ENCODE measurements at regions not wholly inside any gene's neighbourhood (a gene's known extent, or its start where the extent isn't known, plus 50 kb on each side); places are given as distances from the start of the nearest gene placed in this dataset.

DNA sequence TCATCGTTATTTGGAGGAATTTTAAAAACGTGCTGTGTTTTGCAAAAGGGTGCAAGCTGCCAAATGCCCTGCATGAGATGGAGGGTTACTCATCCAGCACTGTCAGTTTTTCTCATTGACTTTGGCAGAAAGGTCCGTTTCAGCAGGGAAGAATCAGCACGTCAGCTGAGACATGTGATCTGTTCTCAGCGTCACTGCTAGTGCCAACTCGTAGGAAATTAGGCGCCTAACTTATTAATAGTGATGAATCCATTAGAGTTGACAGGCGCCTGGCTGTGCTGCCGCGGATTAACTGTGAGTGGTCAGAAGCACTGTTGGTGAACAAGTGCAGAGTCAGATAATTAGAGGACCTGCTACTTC lies 175.5 kb upstream of the FOXQ1 start:
- TF ChIP-seq, protein P1, sequence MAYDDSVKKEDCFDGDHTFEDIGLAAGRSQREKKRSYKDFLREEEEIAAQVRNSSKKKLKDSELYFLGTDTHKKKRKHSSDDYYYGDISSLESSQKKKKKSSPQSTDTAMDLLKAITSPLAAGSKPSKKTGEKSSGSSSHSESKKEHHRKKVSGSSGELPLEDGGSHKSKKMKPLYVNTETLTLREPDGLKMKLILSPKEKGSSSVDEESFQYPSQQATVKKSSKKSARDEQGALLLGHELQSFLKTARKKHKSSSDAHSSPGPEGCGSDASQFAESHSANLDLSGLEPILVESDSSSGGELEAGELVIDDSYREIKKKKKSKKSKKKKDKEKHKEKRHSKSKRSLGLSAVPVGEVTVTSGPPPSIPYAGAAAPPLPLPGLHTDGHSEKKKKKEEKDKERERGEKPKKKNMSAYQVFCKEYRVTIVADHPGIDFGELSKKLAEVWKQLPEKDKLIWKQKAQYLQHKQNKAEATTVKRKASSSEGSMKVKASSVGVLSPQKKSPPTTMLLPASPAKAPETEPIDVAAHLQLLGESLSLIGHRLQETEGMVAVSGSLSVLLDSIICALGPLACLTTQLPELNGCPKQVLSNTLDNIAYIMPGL (CRISPR knock-in tag; IDR thresholded peaks at IDR 0.05): no peak
- TF ChIP-seq, protein P2, sequence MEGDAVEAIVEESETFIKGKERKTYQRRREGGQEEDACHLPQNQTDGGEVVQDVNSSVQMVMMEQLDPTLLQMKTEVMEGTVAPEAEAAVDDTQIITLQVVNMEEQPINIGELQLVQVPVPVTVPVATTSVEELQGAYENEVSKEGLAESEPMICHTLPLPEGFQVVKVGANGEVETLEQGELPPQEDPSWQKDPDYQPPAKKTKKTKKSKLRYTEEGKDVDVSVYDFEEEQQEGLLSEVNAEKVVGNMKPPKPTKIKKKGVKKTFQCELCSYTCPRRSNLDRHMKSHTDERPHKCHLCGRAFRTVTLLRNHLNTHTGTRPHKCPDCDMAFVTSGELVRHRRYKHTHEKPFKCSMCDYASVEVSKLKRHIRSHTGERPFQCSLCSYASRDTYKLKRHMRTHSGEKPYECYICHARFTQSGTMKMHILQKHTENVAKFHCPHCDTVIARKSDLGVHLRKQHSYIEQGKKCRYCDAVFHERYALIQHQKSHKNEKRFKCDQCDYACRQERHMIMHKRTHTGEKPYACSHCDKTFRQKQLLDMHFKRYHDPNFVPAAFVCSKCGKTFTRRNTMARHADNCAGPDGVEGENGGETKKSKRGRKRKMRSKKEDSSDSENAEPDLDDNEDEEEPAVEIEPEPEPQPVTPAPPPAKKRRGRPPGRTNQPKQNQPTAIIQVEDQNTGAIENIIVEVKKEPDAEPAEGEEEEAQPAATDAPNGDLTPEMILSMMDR (IDR thresholded peaks at IDR 0.05): no peak
- TF ChIP-seq, protein P3, sequence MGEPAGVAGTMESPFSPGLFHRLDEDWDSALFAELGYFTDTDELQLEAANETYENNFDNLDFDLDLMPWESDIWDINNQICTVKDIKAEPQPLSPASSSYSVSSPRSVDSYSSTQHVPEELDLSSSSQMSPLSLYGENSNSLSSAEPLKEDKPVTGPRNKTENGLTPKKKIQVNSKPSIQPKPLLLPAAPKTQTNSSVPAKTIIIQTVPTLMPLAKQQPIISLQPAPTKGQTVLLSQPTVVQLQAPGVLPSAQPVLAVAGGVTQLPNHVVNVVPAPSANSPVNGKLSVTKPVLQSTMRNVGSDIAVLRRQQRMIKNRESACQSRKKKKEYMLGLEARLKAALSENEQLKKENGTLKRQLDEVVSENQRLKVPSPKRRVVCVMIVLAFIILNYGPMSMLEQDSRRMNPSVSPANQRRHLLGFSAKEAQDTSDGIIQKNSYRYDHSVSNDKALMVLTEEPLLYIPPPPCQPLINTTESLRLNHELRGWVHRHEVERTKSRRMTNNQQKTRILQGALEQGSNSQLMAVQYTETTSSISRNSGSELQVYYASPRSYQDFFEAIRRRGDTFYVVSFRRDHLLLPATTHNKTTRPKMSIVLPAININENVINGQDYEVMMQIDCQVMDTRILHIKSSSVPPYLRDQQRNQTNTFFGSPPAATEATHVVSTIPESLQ (CRISPR knock-in tag; IDR thresholded peaks at IDR 0.05): no peak
